ENCODE measurements at regions not wholly inside any gene's neighbourhood (a gene's known extent, or its start where the extent isn't known, plus 50 kb on each side); places are given as distances from the start of the nearest gene placed in this dataset.

- TF ChIP-seq, protein P1, sequence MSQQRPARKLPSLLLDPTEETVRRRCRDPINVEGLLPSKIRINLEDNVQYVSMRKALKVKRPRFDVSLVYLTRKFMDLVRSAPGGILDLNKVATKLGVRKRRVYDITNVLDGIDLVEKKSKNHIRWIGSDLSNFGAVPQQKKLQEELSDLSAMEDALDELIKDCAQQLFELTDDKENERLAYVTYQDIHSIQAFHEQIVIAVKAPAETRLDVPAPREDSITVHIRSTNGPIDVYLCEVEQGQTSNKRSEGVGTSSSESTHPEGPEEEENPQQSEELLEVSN (IDR thresholded peaks at IDR 0.05; ENCODE audit: borderline replicate concordance, low read depth): no peak
- TF ChIP-seq KDM5A (IDR thresholded peaks at IDR 0.05) (no peak), MAZ (IDR thresholded peaks at IDR 0.05; ENCODE audit: borderline replicate concordance, low read depth, low read length) (no peak)
- TF ChIP-seq, protein P2, sequence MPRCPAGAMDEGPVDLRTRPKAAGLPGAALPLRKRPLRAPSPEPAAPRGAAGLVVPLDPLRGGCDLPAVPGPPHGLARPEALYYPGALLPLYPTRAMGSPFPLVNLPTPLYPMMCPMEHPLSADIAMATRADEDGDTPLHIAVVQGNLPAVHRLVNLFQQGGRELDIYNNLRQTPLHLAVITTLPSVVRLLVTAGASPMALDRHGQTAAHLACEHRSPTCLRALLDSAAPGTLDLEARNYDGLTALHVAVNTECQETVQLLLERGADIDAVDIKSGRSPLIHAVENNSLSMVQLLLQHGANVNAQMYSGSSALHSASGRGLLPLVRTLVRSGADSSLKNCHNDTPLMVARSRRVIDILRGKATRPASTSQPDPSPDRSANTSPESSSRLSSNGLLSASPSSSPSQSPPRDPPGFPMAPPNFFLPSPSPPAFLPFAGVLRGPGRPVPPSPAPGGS (IDR thresholded peaks at IDR 0.05): no peak
- TF ChIP-seq, protein P3, sequence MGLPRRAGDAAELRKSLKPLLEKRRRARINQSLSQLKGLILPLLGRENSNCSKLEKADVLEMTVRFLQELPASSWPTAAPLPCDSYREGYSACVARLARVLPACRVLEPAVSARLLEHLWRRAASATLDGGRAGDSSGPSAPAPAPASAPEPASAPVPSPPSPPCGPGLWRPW (IDR thresholded peaks at IDR 0.05): no peak
Observed at GRCh38 chr4:184313702-184314659, 96.3 kb upstream of the ENPP6 start (continued).

DNA sequence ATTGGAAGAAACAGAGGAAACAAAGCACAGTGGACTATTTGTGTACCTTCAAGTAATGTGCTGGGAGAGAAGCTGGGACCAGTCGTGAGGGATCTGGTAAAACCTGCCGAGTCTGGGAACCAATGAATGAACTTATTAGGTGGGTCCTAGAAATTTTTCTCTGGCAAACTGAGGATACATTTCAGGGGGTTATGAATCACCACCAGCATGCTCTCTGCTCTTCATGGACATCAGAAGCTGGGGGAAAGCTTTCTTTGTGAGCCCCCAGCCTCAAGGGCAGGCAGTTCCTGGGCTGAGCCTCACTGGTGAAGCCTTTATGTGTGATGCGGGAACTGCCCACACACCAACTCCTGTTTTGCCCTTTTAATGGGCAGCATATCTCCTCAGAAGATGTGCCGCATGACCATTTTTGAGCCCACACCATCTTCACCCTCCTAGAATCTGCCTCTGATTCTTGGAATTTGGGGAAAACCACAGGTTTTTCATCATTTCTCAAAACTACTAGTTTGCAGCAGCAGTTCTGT, 95.4 kb upstream of the ENPP6 start:
- ChIA-PET POLR2A (no interaction called here), CTCF (no interaction called here)
- Histone ChIP-seq H3K4me2 (no peak overlapping the region), H3K4me1 (no peaks in the 10 kb centered on the region), H3K4me3 (no peak overlapping the region), H3K27ac (no peak overlapping the region), H3K9me3 (no peaks in the 10 kb centered on the region)
- DNase-seq (ENCODE audit: low read depth in 1 of 2, low spot score in 1 of 2): no peak
- 56% methylated on average over 3 of the region's 4 CpGs for WGBS (ENCODE audit: missing lambda C conversion rate)
- TF ChIP-seq HOXB5 (CRISPR knock-in tag; IDR thresholded peaks at IDR 0.05) (no peak), ESRRA (IDR thresholded peaks at IDR 0.05; ENCODE audit: borderline replicate concordance, low read length) (no peak), USF2 (IDR thresholded peaks at IDR 0.05) (no peak), CEBPB (IDR thresholded peaks at IDR 0.05) (no peak), CHD2 (IDR thresholded peaks at IDR 0.05; ENCODE audit: low read length, partially characterized antibody) (no peak), CHD4 (IDR thresholded peaks at IDR 0.05; ENCODE audit: borderline replicate concordance) (no peak), GATA3 (IDR thresholded peaks at IDR 0.05; ENCODE audit: borderline replicate concordance) (no peak), FOXS1 (CRISPR knock-in tag; IDR thresholded peaks at IDR 0.05) (no peak), BHLHE40 (IDR thresholded peaks at IDR 0.05; ENCODE audit: low read depth, low read length) (no peak), KDM5A (IDR thresholded peaks at IDR 0.05) (no peak), RFX5 (IDR thresholded peaks at IDR 0.05) (no peak)
- no peak for ATAC-seq
- FAIRE-seq: no peak

DNA sequence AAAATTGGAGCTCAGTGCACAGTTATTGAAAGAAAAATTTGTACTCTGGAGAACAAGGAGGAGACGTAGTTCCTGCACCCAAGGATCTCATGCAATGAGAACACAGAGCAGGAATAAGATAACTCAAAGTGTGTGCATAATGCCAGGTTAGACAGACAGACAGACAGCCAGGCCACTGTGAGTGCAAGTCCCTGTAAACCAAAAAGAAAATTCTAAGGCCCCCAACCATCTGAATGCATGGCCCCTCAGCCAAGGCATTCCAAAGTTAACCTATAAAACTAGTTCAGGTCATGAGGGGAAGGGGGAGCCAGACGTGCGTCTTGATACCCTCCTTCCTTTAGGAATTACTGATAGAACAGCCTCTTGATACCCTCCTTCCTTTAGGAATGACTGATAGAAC, 94.5 kb upstream of the ENPP6 start:
- CTCF ChIA-PET: interaction anchor here (1.1 kb wide), 1 partner anchor 235 kb away, joined by 3 read pairs; no protein-coding TSS in a partner anchor
- Histone ChIP-seq H3K9me3 (no peaks in the 10 kb centered on the region), H3K4me1 (no peaks in the 10 kb centered on the region), H3K4me2 (no peak overlapping the region), H3K27ac (no peak overlapping the region), H3K4me3 (no peak overlapping the region)
- TF ChIP-seq EP300 (IDR thresholded peaks at IDR 0.05) (no peak), MAX (IDR thresholded peaks at IDR 0.05) (no peak), SMC3 (IDR thresholded peaks at IDR 0.05) (no peak), JUN (IDR thresholded peaks at IDR 0.05) (no peak), EHF (CRISPR knock-in tag; IDR thresholded peaks at IDR 0.05) (no peak), CHD2 (IDR thresholded peaks at IDR 0.05; ENCODE audit: low read length, partially characterized antibody) (no peak), GATA3 (IDR thresholded peaks at IDR 0.05; ENCODE audit: borderline replicate concordance) (no peak), USF2 (IDR thresholded peaks at IDR 0.05) (no peak), POLR2AphosphoS2 (conservative IDR thresholded peaks at IDR 0.05; ENCODE audit: low read length) (no peak)
- TF ChIP-seq, protein P4, sequence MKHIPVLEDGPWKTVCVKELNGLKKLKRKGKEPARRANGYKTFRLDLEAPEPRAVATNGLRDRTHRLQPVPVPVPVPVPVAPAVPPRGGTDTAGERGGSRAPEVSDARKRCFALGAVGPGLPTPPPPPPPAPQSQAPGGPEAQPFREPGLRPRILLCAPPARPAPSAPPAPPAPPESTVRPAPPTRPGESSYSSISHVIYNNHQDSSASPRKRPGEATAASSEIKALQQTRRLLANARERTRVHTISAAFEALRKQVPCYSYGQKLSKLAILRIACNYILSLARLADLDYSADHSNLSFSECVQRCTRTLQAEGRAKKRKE (CRISPR knock-in tag; IDR thresholded peaks at IDR 0.05; ENCODE audit: low read depth): no peak
- ATAC-seq (no peak), DNase-seq (ENCODE audit: low read depth in 1 of 2, low spot score in 1 of 2) (no peak), FAIRE-seq (no peak)
- 83% methylated on average over 3 of the region's 3 CpGs for WGBS (ENCODE audit: missing lambda C conversion rate)
- POLR2A ChIA-PET: no interaction called here

All from A549 (cell line).